Amniotic stem cell (primary cell): ENCODE measurements at regions not wholly inside any gene's neighbourhood (a gene's known extent, or its start where the extent isn't known, plus 50 kb on each side); places are given as distances from the start of the nearest gene placed in this dataset.
"Not testable (repeated sequence)": the region's sequence is repeated elsewhere in the genome, so short reads cannot be mapped to it uniquely, and the experiment has no call there.

Experiments used
- DNase-seq: peaks from one replicate; lab custom pipeline; 2025; lab: John Stamatoyannopoulos, UW

GRCh38 chr4:38516190-38516589 is 147.8 kb upstream of the KLF3 start:
- no peak for DNase-seq

GRCh38 chr4:38519666-38520065 is 144.3 kb upstream of the KLF3 start:
- no peak for DNase-seq

GRCh38 chr4:38523054-38523453 is 140.9 kb upstream of the KLF3 start:
- DNase-seq = no peak

- DNase-seq = no peak
Observed at GRCh38 chr4:38523524-38524448, 140.2 kb upstream of the KLF3 start.

GRCh38 chr4:38526412-38526811 is 137.6 kb upstream of the KLF3 start:
- no peak for DNase-seq

GRCh38 chr4:38529189-38530115 is 134.5 kb upstream of the KLF3 start:
- no peak for DNase-seq

GRCh38 chr4:38530486-38530885 is 133.5 kb upstream of the KLF3 start:
- no peak for DNase-seq

GRCh38 chr4:38531141-38531727 is 132.8 kb upstream of the KLF3 start:
- no peak for DNase-seq

- no peak for DNase-seq
Observed at GRCh38 chr4:38532908-38533499, 131.0 kb upstream of the KLF3 start.

- DNase-seq = no peak
Observed at GRCh38 chr4:38534344-38535045, 129.5 kb upstream of the KLF3 start.

GRCh38 chr4:38535071-38535470 is 128.9 kb upstream of the KLF3 start:
- not testable (repeated sequence) for DNase-seq

GRCh38 chr4:38535717-38536116 is 128.3 kb upstream of the KLF3 start:
- DNase-seq = no peak

- no peak for DNase-seq
Observed at GRCh38 chr4:38536716-38537115, 127.3 kb upstream of the KLF3 start.

GRCh38 chr4:38537666-38538065 is 126.3 kb upstream of the KLF3 start:
- DNase-seq = no peak

- no peak for DNase-seq
Observed at GRCh38 chr4:38538517-38538916, 125.5 kb upstream of the KLF3 start.

- DNase-seq = no peak
Observed at GRCh38 chr4:38539501-38539900, 124.5 kb upstream of the KLF3 start.

- DNase-seq = no peak
Observed at GRCh38 chr4:38547052-38547451, 116.9 kb upstream of the KLF3 start.

GRCh38 chr4:38548256-38548655 is 115.7 kb upstream of the KLF3 start:
- no peak for DNase-seq

- no peak for DNase-seq
Observed at GRCh38 chr4:38559374-38559773, 104.6 kb upstream of the KLF3 start.

- no peak for DNase-seq
Observed at GRCh38 chr4:38560340-38560739, 103.7 kb upstream of the KLF3 start.

- no peak for DNase-seq
Observed at GRCh38 chr4:38560768-38561558, 103.0 kb upstream of the KLF3 start.
